ENCODE measurements at regions not wholly inside any gene's neighbourhood (a gene's known extent, or its start where the extent isn't known, plus 50 kb on each side); places are given as distances from the start of the nearest gene placed in this dataset.
"Not testable (repeated sequence)": the region's sequence is repeated elsewhere in the genome, so short reads cannot be mapped to it uniquely, and the experiment has no call there.

GRCh38 chr6:156268849-156269248 is 508.3 kb upstream of the ARID1B start:
- DNase-seq = no peak

- no peak for DNase-seq
Measured at GRCh38 chr6:156262014-156262413, 515.2 kb upstream of the ARID1B start.

GRCh38 chr6:156260815-156261214 is 516.4 kb upstream of the ARID1B start:
- DNase-seq = peak in 1 of 3 donors; percentile 19

- DNase-seq = no peak
Measured at GRCh38 chr6:156258981-156259380, 518.2 kb upstream of the ARID1B start.

- peak in 2 of 3 donors; percentile 14 to 27 for DNase-seq
Measured at GRCh38 chr6:156256161-156256560, 521.0 kb upstream of the ARID1B start.

- DNase-seq = no peak
Measured at GRCh38 chr6:156254240-156254639, 522.9 kb upstream of the ARID1B start.

GRCh38 chr6:156250593-156250992 is 526.6 kb upstream of the ARID1B start:
- peak; percentile 50 to 72 (median 54) for DNase-seq

- no peak for DNase-seq
Measured at GRCh38 chr6:156242206-156242605, 535.0 kb upstream of the ARID1B start.

GRCh38 chr6:156231026-156231765 is 546.0 kb upstream of the ARID1B start:
- peak in 1 of 3 donors; percentile 16 for DNase-seq

- no peak for DNase-seq
Measured at GRCh38 chr6:156219973-156220372, 557.2 kb upstream of the ARID1B start.

- no peak for DNase-seq
Measured at GRCh38 chr6:156205678-156206077, 571.5 kb upstream of the ARID1B start.

GRCh38 chr6:156199182-156199581 is 578.0 kb upstream of the ARID1B start:
- DNase-seq = no peak

GRCh38 chr6:156197513-156197912 is 579.7 kb upstream of the ARID1B start:
- peak; percentile 34 to 47 (median 45) for DNase-seq

GRCh38 chr6:156194981-156195380 is 582.2 kb upstream of the ARID1B start:
- DNase-seq = peak; percentile 25 to 38 (median 31)

GRCh38 chr6:156193381-156193780 is 583.8 kb upstream of the ARID1B start:
- no peak for DNase-seq

GRCh38 chr6:156191895-156192294 is 585.3 kb upstream of the ARID1B start:
- no peak for DNase-seq

- DNase-seq = not testable (repeated sequence)
Measured at GRCh38 chr6:156191390-156191789, 585.8 kb upstream of the ARID1B start.

GRCh38 chr6:156190270-156190669 is 586.9 kb upstream of the ARID1B start:
- DNase-seq = no peak

GRCh38 chr6:156189714-156190113 is 587.5 kb upstream of the ARID1B start:
- DNase-seq = no peak

- DNase-seq = no peak
Measured at GRCh38 chr6:156189195-156189594, 588.0 kb upstream of the ARID1B start.

- DNase-seq = no peak
Measured at GRCh38 chr6:156185113-156185512, 592.1 kb upstream of the ARID1B start.

GRCh38 chr6:156183678-156184077 is 593.5 kb upstream of the ARID1B start:
- DNase-seq = no peak

GRCh38 chr6:156182356-156182755 is 594.8 kb upstream of the ARID1B start:
- no peak for DNase-seq

GRCh38 chr6:156181506-156181905 is 595.7 kb upstream of the ARID1B start:
- DNase-seq = no peak

GRCh38 chr6:156175971-156176421 is 601.2 kb upstream of the ARID1B start:
- DNase-seq = peak in 1 of 3 donors; percentile 10
